ENCODE measurements at regions not wholly inside any gene's neighbourhood (a gene's known extent, or its start where the extent isn't known, plus 50 kb on each side); places are given as distances from the start of the nearest gene placed in this dataset.

DNA sequence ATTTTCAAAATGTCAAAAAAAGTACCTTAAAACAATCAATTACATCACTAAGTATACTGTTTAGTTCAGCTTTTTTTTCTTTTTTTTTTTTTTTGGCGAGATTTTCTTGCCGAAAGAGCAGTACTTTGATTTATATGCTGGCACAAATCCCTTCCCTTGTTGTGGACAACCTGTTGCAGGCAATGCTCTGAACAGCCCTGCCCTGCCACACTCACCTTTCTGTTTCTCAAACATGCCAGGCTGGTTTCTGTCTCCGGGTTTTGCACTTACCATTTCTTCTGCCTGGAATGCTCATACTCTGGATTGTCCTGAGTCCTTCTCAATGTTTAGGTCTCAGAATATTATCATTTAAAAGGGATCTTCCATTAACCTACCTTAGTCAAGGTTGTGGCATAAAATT is 80.4 kb upstream of the JAZF1 start (continued):
- TF ChIP-seq, protein P1, sequence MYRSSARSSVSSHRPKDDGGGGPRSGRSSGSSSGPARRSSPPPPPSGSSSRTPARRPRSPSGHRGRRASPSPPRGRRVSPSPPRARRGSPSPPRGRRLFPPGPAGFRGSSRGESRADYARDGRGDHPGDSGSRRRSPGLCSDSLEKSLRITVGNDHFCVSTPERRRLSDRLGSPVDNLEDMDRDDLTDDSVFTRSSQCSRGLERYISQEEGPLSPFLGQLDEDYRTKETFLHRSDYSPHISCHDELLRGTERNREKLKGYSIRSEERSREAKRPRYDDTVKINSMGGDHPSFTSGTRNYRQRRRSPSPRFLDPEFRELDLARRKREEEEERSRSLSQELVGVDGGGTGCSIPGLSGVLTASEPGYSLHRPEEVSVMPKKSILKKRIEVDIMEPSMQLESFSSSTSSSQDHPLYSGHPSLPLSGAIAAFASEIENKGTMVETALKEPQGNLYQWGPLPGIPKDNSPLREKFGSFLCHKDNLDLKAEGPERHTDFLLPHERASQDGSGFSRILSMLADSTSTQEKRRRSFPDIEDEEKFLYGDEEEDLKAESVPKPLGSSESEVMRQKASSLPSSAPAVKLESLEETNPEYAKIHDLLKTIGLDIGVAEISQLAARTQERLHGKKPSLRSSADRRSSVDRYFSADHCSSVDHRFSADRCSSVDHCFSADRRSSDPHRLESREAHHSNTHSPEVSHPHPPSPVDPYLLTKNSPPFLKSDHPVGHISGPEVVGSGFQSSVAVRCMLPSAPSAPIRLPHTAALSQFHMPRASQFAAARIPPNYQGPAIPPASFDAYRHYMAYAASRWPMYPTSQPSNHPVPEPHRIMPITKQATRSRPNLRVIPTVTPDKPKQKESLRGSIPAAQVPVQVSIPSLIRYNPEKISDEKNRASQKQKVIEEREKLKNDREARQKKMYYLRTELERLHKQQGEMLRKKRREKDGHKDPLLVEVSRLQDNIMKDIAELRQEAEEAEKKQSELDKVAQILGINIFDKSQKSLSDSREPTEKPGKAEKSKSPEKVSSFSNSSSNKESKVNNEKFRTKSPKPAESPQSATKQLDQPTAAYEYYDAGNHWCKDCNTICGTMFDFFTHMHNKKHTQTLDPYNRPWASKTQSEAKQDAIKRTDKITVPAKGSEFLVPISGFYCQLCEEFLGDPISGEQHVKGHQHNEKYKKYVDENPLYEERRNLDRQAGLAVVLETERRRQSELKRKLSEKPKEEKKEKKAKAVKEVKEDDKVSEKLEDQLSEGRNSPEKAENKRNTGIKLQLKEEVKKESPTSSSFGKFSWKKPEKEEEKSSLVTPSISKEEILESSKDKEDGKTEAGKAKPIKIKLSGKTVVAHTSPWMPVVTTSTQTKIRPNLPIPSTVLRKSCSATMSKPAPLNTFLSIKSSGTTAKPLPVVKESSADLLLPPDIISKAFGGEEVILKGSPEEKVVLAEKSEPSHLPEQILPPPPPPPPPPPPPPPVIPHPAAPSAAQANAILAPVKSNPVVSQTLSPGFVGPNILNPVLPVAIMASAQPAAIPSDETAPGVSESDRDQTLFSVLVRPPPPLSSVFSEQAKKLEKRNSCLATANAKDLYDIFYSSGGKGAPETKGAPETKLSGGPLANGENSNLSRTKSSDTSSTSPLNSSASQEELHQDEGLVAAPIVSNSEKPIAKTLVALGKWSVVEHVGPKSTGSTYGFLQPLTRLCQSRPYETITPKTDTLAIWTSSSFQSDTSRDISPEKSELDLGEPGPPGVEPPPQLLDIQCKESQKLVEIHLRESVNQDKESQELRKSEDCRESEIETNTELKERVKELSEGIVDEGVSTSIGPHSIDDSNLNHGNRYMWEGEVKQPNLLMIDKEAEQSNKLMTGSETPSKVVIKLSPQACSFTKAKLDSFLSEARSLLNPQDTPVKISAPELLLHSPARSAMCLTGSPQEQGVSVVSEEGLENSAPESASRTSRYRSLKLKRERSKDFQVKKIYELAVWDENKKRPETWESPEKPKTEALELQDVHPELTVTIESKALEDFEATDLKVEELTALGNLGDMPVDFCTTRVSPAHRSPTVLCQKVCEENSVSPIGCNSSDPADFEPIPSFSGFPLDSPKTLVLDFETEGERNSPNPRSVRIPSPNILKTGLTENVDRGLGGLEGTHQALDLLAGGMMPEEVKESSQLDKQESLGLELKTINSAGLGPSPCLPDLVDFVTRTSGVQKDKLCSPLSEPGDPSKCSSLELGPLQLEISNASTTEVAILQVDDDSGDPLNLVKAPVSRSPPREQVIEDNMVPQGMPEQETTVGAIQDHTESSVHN (IDR thresholded peaks at IDR 0.05; ENCODE audit: borderline replicate concordance in 1 of 2, low read depth in 1 of 2): no peak
- TF ChIP-seq, protein P2, sequence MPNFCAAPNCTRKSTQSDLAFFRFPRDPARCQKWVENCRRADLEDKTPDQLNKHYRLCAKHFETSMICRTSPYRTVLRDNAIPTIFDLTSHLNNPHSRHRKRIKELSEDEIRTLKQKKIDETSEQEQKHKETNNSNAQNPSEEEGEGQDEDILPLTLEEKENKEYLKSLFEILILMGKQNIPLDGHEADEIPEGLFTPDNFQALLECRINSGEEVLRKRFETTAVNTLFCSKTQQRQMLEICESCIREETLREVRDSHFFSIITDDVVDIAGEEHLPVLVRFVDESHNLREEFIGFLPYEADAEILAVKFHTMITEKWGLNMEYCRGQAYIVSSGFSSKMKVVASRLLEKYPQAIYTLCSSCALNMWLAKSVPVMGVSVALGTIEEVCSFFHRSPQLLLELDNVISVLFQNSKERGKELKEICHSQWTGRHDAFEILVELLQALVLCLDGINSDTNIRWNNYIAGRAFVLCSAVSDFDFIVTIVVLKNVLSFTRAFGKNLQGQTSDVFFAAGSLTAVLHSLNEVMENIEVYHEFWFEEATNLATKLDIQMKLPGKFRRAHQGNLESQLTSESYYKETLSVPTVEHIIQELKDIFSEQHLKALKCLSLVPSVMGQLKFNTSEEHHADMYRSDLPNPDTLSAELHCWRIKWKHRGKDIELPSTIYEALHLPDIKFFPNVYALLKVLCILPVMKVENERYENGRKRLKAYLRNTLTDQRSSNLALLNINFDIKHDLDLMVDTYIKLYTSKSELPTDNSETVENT (CRISPR knock-in tag; IDR thresholded peaks at IDR 0.05): no peak
- TF ChIP-seq ZNF785 (CRISPR knock-in tag; IDR thresholded peaks at IDR 0.05): no peak
- no peak for TF ChIP-seq CBX2 (IDR thresholded peaks at IDR 0.05; ENCODE audit: insufficient read depth, low read length, poor library complexity, severe bottlenecking)
- TF ChIP-seq, protein P3, sequence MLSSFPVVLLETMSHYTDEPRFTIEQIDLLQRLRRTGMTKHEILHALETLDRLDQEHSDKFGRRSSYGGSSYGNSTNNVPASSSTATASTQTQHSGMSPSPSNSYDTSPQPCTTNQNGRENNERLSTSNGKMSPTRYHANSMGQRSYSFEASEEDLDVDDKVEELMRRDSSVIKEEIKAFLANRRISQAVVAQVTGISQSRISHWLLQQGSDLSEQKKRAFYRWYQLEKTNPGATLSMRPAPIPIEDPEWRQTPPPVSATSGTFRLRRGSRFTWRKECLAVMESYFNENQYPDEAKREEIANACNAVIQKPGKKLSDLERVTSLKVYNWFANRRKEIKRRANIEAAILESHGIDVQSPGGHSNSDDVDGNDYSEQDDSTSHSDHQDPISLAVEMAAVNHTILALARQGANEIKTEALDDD (IDR thresholded peaks at IDR 0.05): no peak
- no peak for TF ChIP-seq ZNF12 (CRISPR knock-in tag; IDR thresholded peaks at IDR 0.05)
- no peak for TF ChIP-seq NFRKB (IDR thresholded peaks at IDR 0.05; ENCODE audit: low read depth)
